GM10266 (cell line): ENCODE measurements at regions not wholly inside any gene's neighbourhood (a gene's known extent, or its start where the extent isn't known, plus 50 kb on each side); places are given as distances from the start of the nearest gene placed in this dataset.
"Not testable (repeated sequence)": the region's sequence is repeated elsewhere in the genome, so short reads cannot be mapped to it uniquely, and the experiment has no call there.

Source experiments
- DNase-seq: peaks from one replicate; pipeline ENCODE4 v3.0.0; 2012; ENCODE audit errors: extremely low spot score
- CTCF ChIP-seq: IDR thresholded peaks from 2 replicates; pipeline ENCODE4 v1.5.1; 2012; ENCODE audit warnings: mild to moderate bottlenecking, low read depth; ENCODE audit not compliant: control insufficient read depth, insufficient read depth; ENCODE audit errors: missing control alignments

DNA sequence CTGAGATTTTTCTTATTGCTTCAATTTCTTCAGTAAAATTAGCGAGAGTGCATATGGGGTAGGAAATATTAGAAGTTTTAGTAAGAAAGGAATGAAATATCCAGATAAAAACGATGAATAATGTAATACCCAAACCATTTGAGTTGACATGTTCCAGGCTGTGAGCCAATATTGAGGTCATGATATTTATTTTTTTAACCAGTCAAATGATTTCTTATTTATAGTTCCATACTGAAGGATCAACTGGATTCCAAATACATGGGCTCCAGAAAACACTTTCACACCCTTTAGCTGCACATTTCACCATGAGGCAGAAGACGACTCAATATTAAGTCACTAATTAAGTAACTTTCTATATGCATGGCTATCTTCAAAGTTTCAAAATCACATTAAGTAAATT is 312.5 kb downstream of the PPP1R3A start:
- DNase-seq: no peak
- TF ChIP-seq CTCF: no peak

- DNase-seq: not testable (repeated sequence)
Observed at GRCh38 chr7:113600428-113600827, 318.4 kb downstream of the PPP1R3A start.

- DNase-seq: not testable (repeated sequence)
Observed at GRCh38 chr7:113593455-113593854, 325.4 kb downstream of the PPP1R3A start.

DNA sequence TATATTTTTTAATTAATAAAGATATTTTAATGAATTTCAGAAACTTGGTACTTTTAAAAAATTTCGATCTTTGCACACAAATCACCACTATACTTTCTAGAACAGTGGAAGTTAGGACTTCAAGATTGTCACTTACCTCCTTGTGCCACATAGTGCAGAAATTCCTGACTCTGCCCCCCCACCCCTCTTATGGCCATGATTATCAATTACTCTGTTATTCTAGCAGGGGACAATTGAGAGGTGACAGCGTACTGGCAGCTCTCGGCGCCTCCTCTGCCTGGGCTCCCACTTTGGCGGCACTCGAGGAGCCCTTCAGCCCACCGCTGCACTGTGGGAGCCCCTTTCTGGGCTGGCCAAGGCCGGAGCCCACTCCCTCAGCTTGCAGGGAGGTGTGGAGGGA is 325.9 kb downstream of the PPP1R3A start:
- not testable (repeated sequence) for DNase-seq

DNA sequence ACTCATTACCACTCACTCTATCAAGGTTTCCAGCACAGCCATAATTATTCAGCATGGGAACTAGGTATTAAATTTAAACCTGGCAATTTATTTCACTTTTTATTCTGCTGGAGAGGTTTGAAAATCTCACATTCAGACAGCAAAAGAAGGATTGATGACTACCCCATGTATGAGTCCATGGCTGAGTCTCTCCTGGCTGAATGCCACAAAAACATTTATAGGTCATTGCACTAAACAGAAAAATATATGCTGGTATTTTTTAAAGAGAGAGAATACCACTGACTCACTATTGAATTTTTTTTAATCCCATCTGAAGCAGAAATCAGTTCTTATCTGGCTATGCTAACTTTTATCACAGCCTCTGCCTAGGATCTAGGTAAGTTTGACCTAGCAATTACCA is 336.3 kb downstream of the PPP1R3A start:
- no peak for TF ChIP-seq CTCF
- no peak for DNase-seq

DNA sequence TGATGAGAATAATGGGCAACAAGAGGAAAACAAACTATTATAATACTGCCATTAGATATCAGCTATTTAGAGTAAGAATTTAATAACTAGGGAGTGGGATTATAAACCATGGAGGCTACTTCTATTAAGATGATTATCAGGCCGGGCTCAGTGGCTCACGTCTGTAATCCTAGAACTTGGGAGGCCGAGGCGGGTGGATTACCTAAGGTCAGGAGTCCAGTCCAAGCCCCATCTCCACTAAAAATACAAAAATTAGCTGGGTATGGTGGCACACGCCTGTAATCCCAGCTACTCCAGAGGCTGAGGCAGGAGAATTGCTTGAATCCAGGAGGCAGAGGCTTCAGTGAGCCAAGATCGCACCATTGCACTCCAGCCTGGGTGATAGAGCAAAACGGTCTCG is 355.6 kb downstream of the PPP1R3A start:
- DNase-seq: not testable (repeated sequence)

DNA sequence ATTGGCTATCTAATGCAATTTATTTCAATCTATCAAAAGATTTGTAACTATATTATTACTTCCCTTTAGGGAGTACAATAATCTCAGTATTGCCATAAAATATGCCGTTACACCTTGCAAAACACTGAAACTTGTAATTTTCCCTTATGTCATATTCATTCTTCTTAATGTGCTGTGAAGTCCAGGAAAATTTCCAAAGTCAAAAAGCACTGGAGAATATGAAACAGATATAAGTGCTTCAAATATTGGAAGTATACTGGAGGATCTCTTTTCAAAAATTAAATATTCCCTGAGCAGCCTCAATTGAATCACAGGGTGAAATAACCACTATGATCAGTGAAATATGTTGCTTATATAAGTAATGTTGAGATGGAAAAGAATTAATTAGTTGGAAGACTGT is 356.0 kb downstream of the PPP1R3A start:
- no peak for TF ChIP-seq CTCF
- no peak for DNase-seq

- TF ChIP-seq CTCF: no peak
- no peak for DNase-seq
Observed at GRCh38 chr7:113562242-113562641, 356.6 kb downstream of the PPP1R3A start.

DNA sequence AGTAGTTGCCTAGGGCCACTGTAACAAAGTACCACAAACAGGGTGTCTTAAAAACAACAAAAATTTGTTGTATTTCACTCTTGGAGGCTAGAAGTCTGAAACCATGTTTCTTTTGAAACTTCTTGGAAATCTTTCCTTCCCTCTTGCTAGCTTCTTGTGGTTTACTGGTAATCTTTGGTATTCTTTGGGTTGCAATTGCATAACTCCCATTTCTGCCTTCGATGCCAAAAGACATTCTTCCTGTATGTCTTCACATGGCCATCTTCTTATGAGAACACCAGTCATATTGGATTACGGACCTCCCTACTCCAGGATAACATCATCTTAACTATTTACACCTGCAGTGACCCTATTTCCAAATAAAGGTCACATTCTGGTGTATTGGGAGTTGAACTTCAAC is 357.4 kb downstream of the PPP1R3A start:
- DNase-seq: no peak
- TF ChIP-seq CTCF: no peak

DNA sequence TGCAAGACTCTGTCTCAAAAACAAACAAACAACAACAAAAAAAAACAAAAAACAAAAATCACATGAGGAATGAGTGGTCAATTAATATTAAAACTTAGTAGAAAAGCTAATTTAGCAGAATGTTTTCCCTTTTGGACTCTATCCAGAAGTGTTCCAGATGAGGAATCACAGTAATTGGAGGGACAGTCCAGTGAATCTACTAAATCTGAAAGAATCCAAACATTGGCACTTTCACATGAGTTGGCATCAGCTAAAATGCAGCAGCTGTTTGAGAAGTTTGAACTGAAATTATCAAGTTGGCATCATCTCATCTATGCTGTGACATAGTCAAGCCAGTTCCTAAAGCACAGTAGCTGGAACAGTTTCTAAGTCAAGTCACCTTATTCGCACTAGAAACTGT is 367.8 kb downstream of the PPP1R3A start:
- DNase-seq: no peak
- no peak for TF ChIP-seq CTCF
